GM19324 (cell line): ENCODE measurements at regions not wholly inside any gene's neighbourhood (a gene's known extent, or its start where the extent isn't known, plus 50 kb on each side); places are given as distances from the start of the nearest gene placed in this dataset.

ENCODE experiments used
- ATAC-seq: cut with Tn5 transposase; IDR thresholded peaks from one replicate; pipeline ENCODE4 v1.9.1; 2021; ENCODE audit warnings: mild to moderate bottlenecking, moderate library complexity; ENCODE audit not compliant: unreplicated experiment, low FRiP score

- no peak for ATAC-seq
Measured at GRCh38 chr17:77602883-77603640, 355.4 kb upstream of the TNRC6C start.

- ATAC-seq = no peak
Measured at GRCh38 chr17:77604301-77604972, 354.1 kb upstream of the TNRC6C start.

- no peak for ATAC-seq
Measured at GRCh38 chr17:77604973-77605313, 353.6 kb upstream of the TNRC6C start.

GRCh38 chr17:77606146-77606864, 352.2 kb upstream of the TNRC6C start:
- no peak for ATAC-seq

GRCh38 chr17:77606865-77607210, 351.7 kb upstream of the TNRC6C start:
- no peak for ATAC-seq

- no peak for ATAC-seq
Measured at GRCh38 chr17:77607606-77608005, 350.9 kb upstream of the TNRC6C start.

GRCh38 chr17:77608431-77608830, 350.1 kb upstream of the TNRC6C start:
- ATAC-seq = no peak

- ATAC-seq = no peak
Measured at GRCh38 chr17:77609553-77610517, 348.7 kb upstream of the TNRC6C start.

GRCh38 chr17:77610518-77610893, 348.0 kb upstream of the TNRC6C start:
- no peak for ATAC-seq

GRCh38 chr17:77610972-77611521, 347.5 kb upstream of the TNRC6C start:
- ATAC-seq = no peak

GRCh38 chr17:77611791-77612502, 346.6 kb upstream of the TNRC6C start:
- ATAC-seq = no peak

GRCh38 chr17:77613218-77613617, 345.3 kb upstream of the TNRC6C start:
- ATAC-seq = no peak

- ATAC-seq = no peak
Measured at GRCh38 chr17:77613627-77614026, 344.9 kb upstream of the TNRC6C start.

- ATAC-seq = no peak
Measured at GRCh38 chr17:77615703-77616253, 342.7 kb upstream of the TNRC6C start.

GRCh38 chr17:77616254-77616731, 342.2 kb upstream of the TNRC6C start:
- no peak for ATAC-seq

GRCh38 chr17:77617516-77617915, 341.0 kb upstream of the TNRC6C start:
- ATAC-seq = no peak

GRCh38 chr17:77618173-77618572, 340.3 kb upstream of the TNRC6C start:
- no peak for ATAC-seq

- ATAC-seq = no peak
Measured at GRCh38 chr17:77618731-77619130, 339.8 kb upstream of the TNRC6C start.

GRCh38 chr17:77619326-77619725, 339.2 kb upstream of the TNRC6C start:
- ATAC-seq = no peak
